ENCODE measurements at regions not wholly inside any gene's neighbourhood (a gene's known extent, or its start where the extent isn't known, plus 50 kb on each side); places are given as distances from the start of the nearest gene placed in this dataset.

DNA sequence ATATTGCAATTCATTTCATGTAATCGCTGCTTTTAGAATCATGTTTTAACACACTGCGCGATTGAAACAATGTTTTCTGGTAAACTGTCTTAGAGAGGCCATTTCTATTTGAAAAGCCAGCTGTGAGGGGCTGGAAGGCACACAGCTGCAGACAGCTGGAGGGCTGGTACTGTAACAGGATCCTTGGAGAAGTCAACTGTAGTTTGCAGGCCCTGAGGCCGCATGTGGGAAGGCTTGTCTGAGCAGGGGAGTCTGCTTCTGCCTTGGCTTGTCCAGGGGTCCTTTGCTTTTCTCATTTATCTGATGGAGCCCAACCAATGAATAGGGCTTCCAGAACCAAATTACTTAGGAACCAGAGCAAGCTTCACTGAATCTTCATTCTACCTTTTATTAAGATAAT, 313.5 kb downstream of the BLID start:
- TF ChIP-seq, protein P1, sequence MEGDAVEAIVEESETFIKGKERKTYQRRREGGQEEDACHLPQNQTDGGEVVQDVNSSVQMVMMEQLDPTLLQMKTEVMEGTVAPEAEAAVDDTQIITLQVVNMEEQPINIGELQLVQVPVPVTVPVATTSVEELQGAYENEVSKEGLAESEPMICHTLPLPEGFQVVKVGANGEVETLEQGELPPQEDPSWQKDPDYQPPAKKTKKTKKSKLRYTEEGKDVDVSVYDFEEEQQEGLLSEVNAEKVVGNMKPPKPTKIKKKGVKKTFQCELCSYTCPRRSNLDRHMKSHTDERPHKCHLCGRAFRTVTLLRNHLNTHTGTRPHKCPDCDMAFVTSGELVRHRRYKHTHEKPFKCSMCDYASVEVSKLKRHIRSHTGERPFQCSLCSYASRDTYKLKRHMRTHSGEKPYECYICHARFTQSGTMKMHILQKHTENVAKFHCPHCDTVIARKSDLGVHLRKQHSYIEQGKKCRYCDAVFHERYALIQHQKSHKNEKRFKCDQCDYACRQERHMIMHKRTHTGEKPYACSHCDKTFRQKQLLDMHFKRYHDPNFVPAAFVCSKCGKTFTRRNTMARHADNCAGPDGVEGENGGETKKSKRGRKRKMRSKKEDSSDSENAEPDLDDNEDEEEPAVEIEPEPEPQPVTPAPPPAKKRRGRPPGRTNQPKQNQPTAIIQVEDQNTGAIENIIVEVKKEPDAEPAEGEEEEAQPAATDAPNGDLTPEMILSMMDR (IDR thresholded peaks at IDR 0.05; ENCODE audit: insufficient read depth, missing control alignments), result no peak
- FAIRE-seq (no peak), DNase-seq (ENCODE audit: insufficient read length, low spot score) (no peak)

DNA sequence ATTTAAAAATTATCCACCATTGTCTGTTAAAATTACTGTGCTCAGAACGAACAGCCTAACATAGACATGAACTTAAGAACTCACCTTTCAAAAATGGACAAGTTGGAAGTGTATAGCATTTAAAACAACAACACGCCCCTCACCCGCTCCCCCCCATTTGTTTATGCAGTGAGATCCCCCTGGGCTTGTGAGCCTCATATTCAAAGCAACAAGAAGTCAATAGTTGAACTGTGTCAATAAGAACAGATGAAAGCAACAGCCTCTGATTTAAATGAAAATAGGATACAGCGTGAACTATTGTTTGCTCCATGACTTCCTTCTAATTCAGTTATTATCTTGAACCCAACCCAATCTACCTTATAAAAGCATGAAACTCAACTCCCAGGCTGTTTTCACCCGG, 314.2 kb downstream of the BLID start:
- TF ChIP-seq, protein P1 (IDR thresholded peaks at IDR 0.05; ENCODE audit: insufficient read depth, missing control alignments), result no peak
- no peak for FAIRE-seq
- no peak for DNase-seq (ENCODE audit: insufficient read length, low spot score)

DNA sequence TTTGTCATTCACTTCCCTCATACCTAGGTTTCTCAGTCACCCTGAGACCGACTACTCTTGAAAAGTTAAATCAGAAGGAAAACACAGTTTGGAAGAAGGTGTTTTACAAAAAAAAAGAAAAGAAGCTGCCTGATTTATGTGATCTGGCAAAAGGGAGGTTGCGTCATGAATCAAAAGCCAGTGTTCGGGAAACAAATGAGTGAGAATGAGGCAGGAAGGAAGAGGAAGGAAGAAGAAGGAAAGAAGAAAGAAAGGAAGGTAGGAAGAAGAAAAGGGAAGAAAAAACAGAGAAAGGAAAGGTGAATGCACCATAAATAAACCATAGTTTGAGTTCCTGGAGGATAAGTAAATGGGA, 314.6 kb downstream of the BLID start:
- TF ChIP-seq, protein P1 (IDR thresholded peaks at IDR 0.05; ENCODE audit: insufficient read depth, missing control alignments), result no peak
- DNase-seq (ENCODE audit: insufficient read length, low spot score) (no peak), FAIRE-seq (no peak)

GRCh38 chr11:121800731-121801393, 315.2 kb downstream of the BLID start:
- TF ChIP-seq, protein P1 (IDR thresholded peaks at IDR 0.05; ENCODE audit: insufficient read depth, missing control alignments), result no peak
- DNase-seq (ENCODE audit: insufficient read length, low spot score) (no peak), FAIRE-seq (no peak)

DNA sequence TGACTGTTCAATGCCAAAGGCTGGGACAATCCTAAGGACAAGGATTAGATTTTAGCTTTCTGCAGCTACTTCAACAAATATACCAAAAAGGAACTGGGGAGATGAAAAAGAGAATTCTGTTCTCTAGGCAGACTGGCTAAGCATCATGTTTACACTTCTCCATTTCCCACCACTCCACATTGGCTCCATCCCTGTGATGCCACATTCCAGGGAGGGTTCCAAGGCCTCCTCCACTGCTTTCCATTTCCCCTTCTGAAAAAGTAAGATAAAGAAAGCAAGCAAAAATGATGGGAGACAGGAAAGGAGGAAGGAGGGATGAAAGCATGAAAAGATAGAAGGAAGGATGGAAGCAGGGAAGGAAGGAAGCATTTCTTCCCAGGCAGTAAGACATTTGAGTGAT, 315.8 kb downstream of the BLID start:
- FAIRE-seq (no peak), DNase-seq (ENCODE audit: insufficient read length, low spot score) (no peak)
- TF ChIP-seq, protein P1 (IDR thresholded peaks at IDR 0.05; ENCODE audit: insufficient read depth, missing control alignments), result no peak

GRCh38 chr11:121797496-121797895, 318.5 kb downstream of the BLID start:
- DNase-seq (ENCODE audit: insufficient read length, low spot score) (no peak), FAIRE-seq (no peak)
- TF ChIP-seq, protein P1 (IDR thresholded peaks at IDR 0.05; ENCODE audit: insufficient read depth, missing control alignments), result no peak

DNA sequence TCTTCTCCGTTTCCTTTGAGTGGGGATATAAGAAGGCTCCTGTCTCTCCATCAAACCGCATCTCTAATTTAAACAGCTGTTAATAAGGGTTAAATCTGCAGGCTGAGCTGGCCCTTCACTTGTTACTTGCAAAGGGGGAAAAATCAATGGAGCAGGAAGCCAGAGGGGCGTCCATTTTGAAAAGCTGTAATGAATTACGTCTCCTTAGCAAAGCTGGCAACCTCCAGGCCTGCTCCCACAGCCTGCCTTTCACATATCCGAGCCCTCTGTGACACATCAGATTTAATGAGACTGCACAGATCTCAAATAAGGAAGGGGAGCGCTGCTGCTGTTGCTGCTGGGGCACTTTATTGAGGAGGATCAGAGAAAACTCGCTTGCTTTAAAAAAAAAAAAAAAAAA, 320.8 kb downstream of the BLID start:
- FAIRE-seq, result no peak
- DNase-seq (ENCODE audit: insufficient read length, low spot score), result no peak
- TF ChIP-seq, protein P1 (IDR thresholded peaks at IDR 0.05; ENCODE audit: insufficient read depth, missing control alignments), result no peak

Data from D721Med (cell line).